A172 (cell line): ENCODE measurements at regions not wholly inside any gene's neighbourhood (a gene's known extent, or its start where the extent isn't known, plus 50 kb on each side); places are given as distances from the start of the nearest gene placed in this dataset.

Source experiments
- DNase-seq: peaks from one replicate; pipeline ENCODE4 v3.0.0-alpha.2; 2015; ENCODE audit warnings: low spot score

GRCh38 chr5:2803751-2804150, 52.3 kb upstream of the IRX2 start:
- DNase-seq, result no peak

- DNase-seq, result no peak
Observed at GRCh38 chr5:2802693-2803365, 51.4 kb upstream of the IRX2 start.

- no peak for DNase-seq
Observed at GRCh38 chr5:2801577-2802525, 50.4 kb upstream of the IRX2 start.
